ENCODE measurements at regions not wholly inside any gene's neighbourhood (a gene's known extent, or its start where the extent isn't known, plus 50 kb on each side); places are given as distances from the start of the nearest gene placed in this dataset.

- Histone ChIP-seq H3K27ac (ENCODE audit: low read depth, low read length) (no peak overlapping the region), H3K9ac (ENCODE audit: low read length) (no peak overlapping the region), H3F3A (ENCODE audit: insufficient read depth) (no peaks in the 10 kb centered on the region), H3K36me3 (ENCODE audit: low read length) (no peaks in the 10 kb centered on the region), H2AFZ (ENCODE audit: low read depth, low read length, severe bottlenecking) (no peak overlapping the region), H3K79me2 (ENCODE audit: insufficient read depth, low read length) (no peaks in the 10 kb centered on the region), H4K20me1 (ENCODE audit: low read depth, low read length) (no peaks in the 10 kb centered on the region), H3K9me3 (ENCODE audit: insufficient read depth, low read length) (no peaks in the 10 kb centered on the region), H3K9me2 (replicated peaks; ENCODE audit: insufficient read depth, low read length) (no peaks in the 10 kb centered on the region), H3K27me3 (ENCODE audit: low read length) (no peaks in the 10 kb centered on the region; the same call in 1 of the 2 replicates), H3K4me2 (ENCODE audit: low read depth, low read length, poor library complexity, severe bottlenecking) (no peak overlapping the region), H3K4me3 (ENCODE audit: insufficient read depth, low read length, poor library complexity, severe bottlenecking) (no peak overlapping the region)
- no peak for TF ChIP-seq CTCF (IDR thresholded peaks at IDR 0.05; ENCODE audit: insufficient read depth, low read length, poor library complexity, severe bottlenecking)
- no peak for TF ChIP-seq EZH2phosphoT487 (conservative IDR thresholded peaks at IDR 0.05; ENCODE audit: low read length)
Measured at GRCh38 chr18:75984853-75985252, 510.2 kb downstream of the ZNF516 start.

GRCh38 chr18:75981102-75981501 is 513.9 kb downstream of the ZNF516 start:
- Histone ChIP-seq H3K79me2 (ENCODE audit: insufficient read depth, low read length) (no peaks in the 10 kb centered on the region), H3F3A (ENCODE audit: insufficient read depth) (no peaks in the 10 kb centered on the region), H3K36me3 (ENCODE audit: low read length) (no peaks in the 10 kb centered on the region), H3K9me3 (ENCODE audit: insufficient read depth, low read length) (no peaks in the 10 kb centered on the region), H3K9ac (ENCODE audit: low read length) (no peak overlapping the region), H3K4me3 (ENCODE audit: insufficient read depth, low read length, poor library complexity, severe bottlenecking) (no peak overlapping the region), H2AFZ (ENCODE audit: low read depth, low read length, severe bottlenecking) (no peak overlapping the region), H3K27ac (ENCODE audit: low read depth, low read length) (no peak overlapping the region), H3K27me3 (ENCODE audit: low read length) (no peaks in the 10 kb centered on the region), H3K9me2 (replicated peaks; ENCODE audit: insufficient read depth, low read length) (no peaks in the 10 kb centered on the region), H3K4me2 (ENCODE audit: low read depth, low read length, poor library complexity, severe bottlenecking) (no peak overlapping the region), H4K20me1 (ENCODE audit: low read depth, low read length) (no peaks in the 10 kb centered on the region)
- TF ChIP-seq EZH2phosphoT487 (conservative IDR thresholded peaks at IDR 0.05; ENCODE audit: low read length): no peak

GRCh38 chr18:75977081-75977480 is 518.0 kb downstream of the ZNF516 start:
- Histone ChIP-seq H3K27ac (ENCODE audit: low read depth, low read length) (no peak overlapping the region), H3K9me2 (replicated peaks; ENCODE audit: insufficient read depth, low read length) (no peaks in the 10 kb centered on the region), H4K20me1 (ENCODE audit: low read depth, low read length) (no peaks in the 10 kb centered on the region), H2AFZ (ENCODE audit: low read depth, low read length, severe bottlenecking) (no peak overlapping the region), H3K9ac (ENCODE audit: low read length) (no peak overlapping the region), H3K4me3 (ENCODE audit: insufficient read depth, low read length, poor library complexity, severe bottlenecking) (no peak overlapping the region), H3K4me2 (ENCODE audit: low read depth, low read length, poor library complexity, severe bottlenecking) (no peak overlapping the region), H3K9me3 (ENCODE audit: insufficient read depth, low read length) (no peaks in the 10 kb centered on the region), H3K79me2 (ENCODE audit: insufficient read depth, low read length) (no peaks in the 10 kb centered on the region), H3F3A (ENCODE audit: insufficient read depth) (no peaks in the 10 kb centered on the region), H3K36me3 (ENCODE audit: low read length) (no peaks in the 10 kb centered on the region), H3K27me3 (ENCODE audit: low read length) (no peaks in the 10 kb centered on the region)
- no peak for TF ChIP-seq CTCF (IDR thresholded peaks at IDR 0.05; ENCODE audit: insufficient read depth, low read length, poor library complexity, severe bottlenecking)
- TF ChIP-seq EZH2phosphoT487 (conservative IDR thresholded peaks at IDR 0.05; ENCODE audit: low read length): no peak

GRCh38 chr18:75970212-75970611 is 524.8 kb downstream of the ZNF516 start:
- H3K4me3 ChIP-seq (ENCODE audit: insufficient read depth, low read length, poor library complexity, severe bottlenecking): no peak overlapping the region
- no peaks in the 10 kb centered on the region for H3K9me2 ChIP-seq (replicated peaks; ENCODE audit: insufficient read depth, low read length)
- H3K9ac ChIP-seq (ENCODE audit: low read length): no peak overlapping the region
- no peak overlapping the region for H2AFZ ChIP-seq (ENCODE audit: low read depth, low read length, severe bottlenecking)
- no peaks in the 10 kb centered on the region for H3K9me3 ChIP-seq (ENCODE audit: insufficient read depth, low read length)
- no peak overlapping the region for H3K27ac ChIP-seq (ENCODE audit: low read depth, low read length)
- TF ChIP-seq EZH2phosphoT487 (conservative IDR thresholded peaks at IDR 0.05; ENCODE audit: low read length) (no peak), CTCF (IDR thresholded peaks at IDR 0.05; ENCODE audit: insufficient read depth, low read length, poor library complexity, severe bottlenecking) (no peak)
- H4K20me1 ChIP-seq (ENCODE audit: low read depth, low read length): no peaks in the 10 kb centered on the region
- no peaks in the 10 kb centered on the region for H3K27me3 ChIP-seq (ENCODE audit: low read length)
- no peaks in the 10 kb centered on the region for H3F3A ChIP-seq (ENCODE audit: insufficient read depth)
- H3K4me2 ChIP-seq (ENCODE audit: low read depth, low read length, poor library complexity, severe bottlenecking): no peak overlapping the region
- no peaks in the 10 kb centered on the region for H3K79me2 ChIP-seq (ENCODE audit: insufficient read depth, low read length)
- H3K36me3 ChIP-seq (ENCODE audit: low read length): no peaks in the 10 kb centered on the region
